HG02870 (cell line): ENCODE measurements at regions not wholly inside any gene's neighbourhood (a gene's known extent, or its start where the extent isn't known, plus 50 kb on each side); places are given as distances from the start of the nearest gene placed in this dataset.

Experiments used
- ATAC-seq: cut with Tn5 transposase; IDR thresholded peaks from one replicate; pipeline ENCODE4 v1.9.1; 2021; ENCODE audit warnings: mild to moderate bottlenecking, moderate library complexity; ENCODE audit not compliant: unreplicated experiment

DNA sequence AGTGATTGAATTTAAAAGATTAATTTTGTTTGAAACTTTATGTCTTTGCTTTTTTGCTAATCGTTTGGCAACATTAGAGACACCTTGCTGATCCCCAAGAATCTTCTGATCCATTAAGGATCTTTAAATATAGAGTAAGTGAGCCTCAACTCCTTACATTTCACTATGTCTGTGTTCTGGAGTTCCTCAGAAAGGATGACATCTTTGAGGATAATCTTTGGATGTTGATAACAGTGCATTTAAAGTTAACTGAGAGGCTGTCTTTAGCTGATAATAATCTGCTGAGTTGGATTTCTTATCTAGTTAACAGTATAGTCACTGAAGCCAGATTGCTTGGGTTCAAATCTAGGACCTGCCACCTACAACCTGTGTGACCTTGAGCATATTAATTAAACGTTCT, 221.6 kb upstream of the EMCN start:
- no peak for ATAC-seq

- peak; percentile 47 for ATAC-seq
These were observed 220.7 kb upstream of the EMCN start for GRCh38 chr4:100738196-100739165.

DNA sequence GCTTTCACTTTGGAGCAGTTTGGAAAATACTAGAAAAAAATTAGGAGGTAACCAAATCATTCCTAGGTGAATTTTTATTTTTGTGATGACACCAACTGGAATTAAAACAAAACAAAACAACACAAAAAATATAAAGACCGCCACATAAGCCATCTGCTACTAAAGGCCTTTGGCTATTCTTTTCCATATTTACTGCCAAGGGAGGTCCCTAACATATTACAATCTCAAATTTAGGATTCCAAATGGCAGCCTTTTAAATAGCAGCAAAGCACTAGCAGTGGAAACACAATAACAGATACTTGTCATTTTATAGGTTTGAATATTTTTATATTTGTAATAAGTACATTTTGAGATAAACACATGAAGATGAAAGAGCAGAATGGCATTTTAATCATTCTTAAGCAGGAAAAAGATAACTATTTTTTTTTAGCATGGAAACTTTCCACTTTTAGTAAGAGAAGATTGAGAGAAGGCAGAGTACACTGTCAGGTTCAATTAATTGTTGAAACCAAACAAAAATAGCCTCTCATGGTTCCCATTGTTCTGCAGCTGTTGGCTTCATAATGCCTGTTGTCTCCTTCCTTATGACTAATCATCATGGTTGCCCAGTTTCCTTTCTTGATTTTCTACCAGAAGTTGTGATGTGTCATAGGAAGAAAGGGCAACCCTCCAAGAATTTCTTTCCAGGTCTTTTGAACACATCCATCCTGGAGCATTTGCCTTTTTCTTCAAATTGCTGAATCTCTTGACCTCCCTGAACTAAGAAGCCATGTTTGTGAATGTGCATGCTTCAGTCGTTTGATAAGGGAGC, 219.0 kb upstream of the EMCN start:
- no peak for ATAC-seq

- ATAC-seq = no peak
These were observed 211.0 kb upstream of the EMCN start for GRCh38 chr4:100728861-100729260.

- peak; percentile 92 for ATAC-seq
These were observed 205.1 kb upstream of the EMCN start for GRCh38 chr4:100722866-100723459.

- no peak for ATAC-seq
These were observed 204.3 kb upstream of the EMCN start for GRCh38 chr4:100722133-100722532.

- ATAC-seq = no peak
These were observed 203.7 kb upstream of the EMCN start for GRCh38 chr4:100721490-100721889.

DNA sequence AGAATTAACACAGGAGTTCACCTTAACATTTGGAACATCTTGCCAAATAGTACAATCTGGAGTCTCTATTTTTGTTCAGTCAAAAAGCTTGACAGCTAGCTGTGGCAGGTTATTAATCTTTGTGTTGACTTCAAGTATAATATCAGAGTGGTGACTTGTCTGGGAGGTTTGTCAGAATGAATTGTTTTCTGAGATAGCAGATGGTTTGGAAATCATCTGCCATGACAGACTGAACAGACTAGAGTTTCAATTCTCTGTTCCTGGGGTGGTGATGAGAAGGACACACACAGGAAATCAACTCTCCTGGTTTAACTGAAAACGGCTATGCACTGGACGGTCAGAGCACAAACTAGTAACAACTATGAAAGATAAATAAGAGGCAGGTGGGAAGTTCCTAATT, 203.3 kb upstream of the EMCN start:
- ATAC-seq = no peak

DNA sequence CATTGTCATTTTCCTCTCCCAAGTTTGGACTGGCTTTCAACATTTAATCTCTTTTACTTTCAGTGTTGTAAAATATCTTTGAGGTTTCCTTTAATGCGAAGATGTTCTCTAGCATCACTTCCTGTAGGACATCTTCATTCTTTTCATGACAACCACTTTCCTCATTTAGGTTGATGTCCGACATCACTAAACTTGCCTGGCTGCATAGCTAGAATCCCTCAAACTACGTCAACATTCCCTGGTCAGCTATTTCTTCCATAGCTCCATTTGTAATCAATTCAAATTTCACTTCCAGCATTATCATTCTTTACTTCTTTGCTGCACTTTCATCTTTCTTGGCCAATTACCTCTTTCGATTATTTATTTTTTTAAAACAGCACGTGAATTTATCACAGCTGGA, 198.6 kb upstream of the EMCN start:
- ATAC-seq = no peak

DNA sequence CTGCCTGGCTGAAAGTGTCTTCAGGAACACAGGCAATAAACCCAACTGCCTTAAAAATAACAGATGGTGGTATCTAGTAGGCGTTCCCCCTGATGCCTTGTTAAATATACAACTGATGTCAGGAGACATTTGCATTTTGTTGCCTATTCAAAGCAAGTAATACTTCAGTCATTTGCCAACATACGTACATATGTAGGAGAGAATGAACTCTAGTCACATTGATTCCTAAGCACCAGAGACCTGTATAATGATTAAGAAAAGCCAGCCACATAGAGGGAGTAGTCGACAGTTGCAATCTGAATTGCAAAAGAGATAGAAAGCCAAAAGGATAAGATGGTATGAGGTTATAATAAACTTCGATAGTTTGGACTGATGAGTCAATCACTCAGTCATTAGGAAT, 191.0 kb upstream of the EMCN start:
- no peak for ATAC-seq

GRCh38 chr4:100707786-100708185, 190.0 kb upstream of the EMCN start:
- ATAC-seq = no peak

- ATAC-seq = no peak
These were observed 178.7 kb upstream of the EMCN start for GRCh38 chr4:100696531-100696930.

DNA sequence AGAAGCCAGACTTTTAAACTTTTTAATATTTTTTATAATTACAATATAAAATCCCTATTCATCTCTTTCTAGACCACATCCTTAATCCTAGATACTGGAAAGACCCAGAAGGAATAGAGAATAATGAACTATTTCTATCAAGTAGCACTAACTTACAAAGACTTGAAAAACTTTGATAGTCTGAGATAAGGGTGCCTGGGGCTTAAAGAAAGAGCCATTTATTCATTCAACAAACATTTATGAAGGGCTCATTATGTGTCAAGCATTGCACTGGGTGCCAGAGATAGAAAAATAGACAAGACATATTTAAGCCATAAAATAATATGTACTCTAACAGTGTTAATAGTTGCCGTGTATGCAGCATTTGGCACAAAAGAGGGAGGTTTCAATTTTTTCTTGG, 178.0 kb upstream of the EMCN start:
- no peak for ATAC-seq

DNA sequence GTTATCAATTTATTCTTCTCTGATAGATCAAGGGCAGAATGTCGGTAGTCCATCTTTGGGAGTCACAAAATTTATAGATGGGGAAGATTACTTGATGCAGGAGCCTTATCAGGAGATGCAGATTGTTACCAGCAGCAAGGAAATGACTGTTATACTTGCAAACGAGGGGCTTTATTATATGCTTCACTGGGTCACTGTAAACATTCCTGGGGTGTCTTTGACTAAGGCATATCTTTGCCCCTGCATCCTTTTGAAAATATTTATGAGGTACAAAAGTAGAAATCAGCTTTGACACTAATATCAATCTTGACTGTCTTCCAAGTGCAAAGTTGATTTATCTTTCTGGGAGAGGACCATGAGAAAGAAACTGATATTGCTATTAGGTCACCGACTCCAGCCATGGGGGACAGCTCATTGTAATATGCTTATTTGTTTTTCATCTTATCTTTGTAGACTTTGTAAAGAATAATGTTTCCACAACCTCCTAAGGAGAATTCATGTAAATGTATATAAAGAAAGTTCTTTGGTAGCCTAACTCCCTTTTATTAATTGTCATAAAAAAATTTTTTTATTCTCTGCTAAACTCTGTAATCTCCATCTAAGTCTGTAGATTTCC, 177.3 kb upstream of the EMCN start:
- ATAC-seq = no peak

DNA sequence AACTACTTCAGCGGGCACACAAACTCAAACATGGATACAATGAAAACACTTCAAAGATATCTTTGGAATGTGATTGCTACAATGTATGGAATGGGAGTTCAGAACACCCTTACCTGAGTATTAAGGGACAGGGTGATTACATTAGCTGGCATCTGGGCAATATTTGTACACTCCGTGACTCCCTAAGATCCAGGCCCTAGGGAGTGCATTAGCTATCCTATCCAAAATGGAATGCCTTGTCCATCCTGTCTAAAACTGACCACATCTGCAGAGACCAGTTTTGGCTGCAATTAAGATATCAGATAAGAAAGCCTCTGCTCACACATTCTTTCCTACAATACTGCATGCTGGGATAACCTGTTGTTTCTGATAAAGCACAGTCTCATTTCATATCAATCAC, 176.6 kb upstream of the EMCN start:
- no peak for ATAC-seq

DNA sequence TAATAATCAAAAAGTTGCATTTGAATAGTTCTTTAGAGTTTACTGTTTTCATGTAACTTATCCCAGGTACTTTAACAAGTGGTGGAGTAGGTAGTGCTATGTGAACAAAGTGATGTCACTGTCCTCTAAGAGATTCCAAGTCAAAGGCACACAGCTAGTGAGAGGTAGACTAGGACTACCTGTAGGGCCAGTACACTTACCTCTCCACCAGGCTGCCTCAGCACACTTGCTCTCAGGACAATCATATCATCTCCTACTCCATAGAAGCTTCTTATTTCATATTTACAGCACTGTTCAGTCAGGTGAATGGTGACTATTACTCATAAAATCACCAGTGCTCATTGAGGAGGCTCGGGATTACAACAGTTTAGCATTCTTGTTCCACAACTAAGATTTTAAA, 173.0 kb upstream of the EMCN start:
- ATAC-seq = no peak

- ATAC-seq = no peak
These were observed 170.5 kb upstream of the EMCN start for GRCh38 chr4:100688368-100688767.

DNA sequence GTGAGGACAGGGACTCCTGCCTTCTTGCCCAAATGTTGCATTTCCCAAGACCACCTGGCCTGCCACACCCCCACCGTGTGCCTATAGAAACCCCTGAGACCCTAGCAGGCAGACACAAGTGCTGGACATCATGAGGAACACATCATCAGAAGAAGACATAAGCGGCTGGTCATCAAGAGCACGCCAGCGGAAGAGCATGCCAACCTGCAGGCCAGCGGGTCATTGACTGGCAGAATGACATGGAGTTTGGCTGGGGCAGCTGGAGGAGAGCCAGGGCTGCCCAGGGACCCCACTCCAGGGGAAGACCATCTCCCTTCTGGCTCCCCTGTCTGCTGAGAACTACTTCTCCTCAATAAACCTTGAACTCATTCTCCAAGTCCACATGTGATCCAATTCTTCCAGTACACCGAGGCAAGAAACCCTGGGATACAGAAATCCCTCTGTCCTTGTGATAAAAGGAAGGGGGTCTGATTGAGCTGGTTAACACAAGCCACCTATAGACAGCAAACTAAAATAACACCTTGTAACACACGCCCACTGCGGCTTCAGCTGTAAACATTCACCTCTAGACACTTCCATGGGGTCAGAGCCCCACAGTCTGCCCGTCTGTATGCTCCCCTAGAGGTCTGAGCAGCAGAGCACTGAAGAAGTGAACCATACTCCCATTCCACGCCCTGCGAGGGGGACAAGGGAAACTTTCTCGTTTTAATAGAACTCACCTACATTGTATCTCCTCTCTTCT, 164.8 kb upstream of the EMCN start:
- no peak for ATAC-seq

- ATAC-seq = no peak
These were observed 163.5 kb upstream of the EMCN start for GRCh38 chr4:100681289-100681688.

GRCh38 chr4:100679926-100680325, 162.1 kb upstream of the EMCN start:
- no peak for ATAC-seq
